RWPE2 (cell line): ENCODE measurements at regions not wholly inside any gene's neighbourhood (a gene's known extent, or its start where the extent isn't known, plus 50 kb on each side); places are given as distances from the start of the nearest gene placed in this dataset.

Experiments
- ATAC-seq: fragments of 200-7000 bp; cut with Tn5 transposase; 3 replicates; pipeline ENCODE4 v1.9.1; 2021; ENCODE audit warnings: low read depth
- DNase-seq: peaks from one replicate; pipeline ENCODE4 v3.0.0-alpha.2; 2020; ENCODE audit warnings: low spot score
- H3K27ac ChIP-seq: fragments of 450-650 bp; 2 replicates; pipeline ENCODE4 v1.5.1; 2017; ENCODE audit warnings: mild to moderate bottlenecking; ENCODE audit not compliant: poor library complexity, severe bottlenecking
- H3K27me3 ChIP-seq: fragments of 250-450 bp; sonication (Bioruptor Pico); 2 replicates; pipeline ENCODE4 v1.5.1; 2021; ENCODE audit warnings: mild to moderate bottlenecking, moderate library complexity; ENCODE audit not compliant: insufficient read depth, poor library complexity, severe bottlenecking
- H3K36me3 ChIP-seq: fragments of 250-450 bp; sonication (Bioruptor Pico); 2 replicates; pipeline ENCODE4 v1.5.1; 2020; ENCODE audit warnings: low read depth, mild to moderate bottlenecking, moderate library complexity
- H3K4me1 ChIP-seq: fragments of 250-450 bp; sonication (Bioruptor Pico); 2 replicates; pipeline ENCODE4 v1.5.1; 2021; ENCODE audit warnings: mild to moderate bottlenecking, moderate library complexity; ENCODE audit not compliant: insufficient read depth, poor library complexity, severe bottlenecking
- H3K4me3 ChIP-seq: fragments of 250-450 bp; sonication (Bioruptor Pico); 2 replicates; pipeline ENCODE4 v1.5.1; 2021; ENCODE audit warnings: mild to moderate bottlenecking, moderate library complexity; ENCODE audit not compliant: severe bottlenecking
- H3K9me3 ChIP-seq: fragments of 250-450 bp; sonication (Bioruptor Pico); 2 replicates; pipeline ENCODE4 v1.5.1; 2021; ENCODE audit warnings: mild to moderate bottlenecking, moderate library complexity; ENCODE audit not compliant: severe bottlenecking
- TF ChIP-seq, protein P1 (sequence below): fragments of 450-650 bp; IDR thresholded peaks from one replicate; pipeline ENCODE4 v1.5.1; 2017; ENCODE audit warnings: mild to moderate bottlenecking, moderate library complexity; ENCODE audit not compliant: poor library complexity, severe bottlenecking

DNA sequence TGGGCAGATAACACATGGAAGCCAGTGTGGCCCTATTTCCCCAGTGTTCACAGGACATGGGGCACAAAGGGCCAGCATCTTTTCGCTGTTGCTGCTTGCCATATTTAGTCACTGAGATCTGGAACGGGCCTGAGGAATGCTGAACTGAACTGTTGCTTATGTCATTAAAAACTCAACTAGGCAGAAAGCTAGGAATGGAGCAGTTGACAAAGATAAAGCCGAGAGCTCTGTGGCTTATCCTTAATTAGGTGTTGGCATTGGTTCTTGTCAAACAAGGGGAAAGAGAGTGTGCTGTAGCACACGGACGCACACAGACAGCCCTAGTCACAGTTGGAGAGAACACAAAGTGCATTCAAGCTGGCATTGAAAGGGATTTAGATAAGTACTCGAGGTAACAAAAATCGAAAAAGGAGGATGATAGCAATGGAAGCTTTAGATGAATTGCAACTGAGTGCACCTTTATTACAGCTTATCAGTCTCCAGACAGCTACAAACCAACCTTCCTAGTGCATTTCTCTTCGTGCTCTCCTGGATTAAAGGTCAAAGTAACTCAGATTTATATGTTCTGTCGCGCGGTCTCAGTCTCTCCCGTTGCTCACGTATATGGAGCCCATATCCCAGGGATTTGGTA is 450.2 kb upstream of the ZNF608 start:
- Histone ChIP-seq H3K4me1 (no peaks in the 10 kb centered on the region), H3K9me3 (no peaks in the 10 kb centered on the region), H3K27ac (no peak overlapping the region), H3K27me3 (no peaks in the 10 kb centered on the region), H3K4me3 (no peak overlapping the region), H3K36me3 (no peaks in the 10 kb centered on the region)
- ATAC-seq (no peak), DNase-seq (no peak)
- TF ChIP-seq, protein P1, sequence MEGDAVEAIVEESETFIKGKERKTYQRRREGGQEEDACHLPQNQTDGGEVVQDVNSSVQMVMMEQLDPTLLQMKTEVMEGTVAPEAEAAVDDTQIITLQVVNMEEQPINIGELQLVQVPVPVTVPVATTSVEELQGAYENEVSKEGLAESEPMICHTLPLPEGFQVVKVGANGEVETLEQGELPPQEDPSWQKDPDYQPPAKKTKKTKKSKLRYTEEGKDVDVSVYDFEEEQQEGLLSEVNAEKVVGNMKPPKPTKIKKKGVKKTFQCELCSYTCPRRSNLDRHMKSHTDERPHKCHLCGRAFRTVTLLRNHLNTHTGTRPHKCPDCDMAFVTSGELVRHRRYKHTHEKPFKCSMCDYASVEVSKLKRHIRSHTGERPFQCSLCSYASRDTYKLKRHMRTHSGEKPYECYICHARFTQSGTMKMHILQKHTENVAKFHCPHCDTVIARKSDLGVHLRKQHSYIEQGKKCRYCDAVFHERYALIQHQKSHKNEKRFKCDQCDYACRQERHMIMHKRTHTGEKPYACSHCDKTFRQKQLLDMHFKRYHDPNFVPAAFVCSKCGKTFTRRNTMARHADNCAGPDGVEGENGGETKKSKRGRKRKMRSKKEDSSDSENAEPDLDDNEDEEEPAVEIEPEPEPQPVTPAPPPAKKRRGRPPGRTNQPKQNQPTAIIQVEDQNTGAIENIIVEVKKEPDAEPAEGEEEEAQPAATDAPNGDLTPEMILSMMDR, result no peak

- TF ChIP-seq, protein P1, result no peak
- H3K27me3 ChIP-seq, result no peaks in the 10 kb centered on the region
- H3K4me3 ChIP-seq, result no peak overlapping the region
- no peaks in the 10 kb centered on the region for H3K36me3 ChIP-seq
- DNase-seq (no peak), ATAC-seq (no peak)
- H3K27ac ChIP-seq, result no peak overlapping the region
- no peaks in the 10 kb centered on the region for H3K4me1 ChIP-seq
- H3K9me3 ChIP-seq, result no peaks in the 10 kb centered on the region
Measured at GRCh38 chr5:125197321-125197720, 450.9 kb upstream of the ZNF608 start.

- Histone ChIP-seq H3K4me1 (no peaks in the 10 kb centered on the region), H3K36me3 (no peaks in the 10 kb centered on the region), H3K27me3 (no peaks in the 10 kb centered on the region), H3K9me3 (no peaks in the 10 kb centered on the region), H3K4me3 (no peak overlapping the region), H3K27ac (no peak overlapping the region)
- TF ChIP-seq, protein P1, result no peak
- ATAC-seq (no peak), DNase-seq (no peak)
Measured at GRCh38 chr5:125198270-125198974, 452.0 kb upstream of the ZNF608 start.

- no peak for DNase-seq
- Histone ChIP-seq H3K4me3 (no peak overlapping the region), H3K27ac (no peak overlapping the region), H3K9me3 (no peaks in the 10 kb centered on the region), H3K4me1 (no peaks in the 10 kb centered on the region), H3K36me3 (no peaks in the 10 kb centered on the region), H3K27me3 (no peaks in the 10 kb centered on the region)
- no peak for ATAC-seq
- TF ChIP-seq, protein P1, result no peak
Measured at GRCh38 chr5:125199373-125199772, 452.9 kb upstream of the ZNF608 start.
